CD4-positive, alpha-beta T cell treated with Interleukin-17A for 1 hour (primary cell): ENCODE measurements at regions not wholly inside any gene's neighbourhood (a gene's known extent, or its start where the extent isn't known, plus 50 kb on each side); places are given as distances from the start of the nearest gene placed in this dataset.
"Not testable (repeated sequence)": the region's sequence is repeated elsewhere in the genome, so short reads cannot be mapped to it uniquely, and the experiment has no call there.

Experiments used
- DNase-seq: peaks from one replicate; pipeline ENCODE4 v3.0.0-alpha.2; 2020

- DNase-seq = no peak
Observed at GRCh38 chr17:83159204-83160049, 80.0 kb downstream of the METRNL start.

GRCh38 chr17:83160443-83161297 lies 81.3 kb downstream of the METRNL start:
- DNase-seq = no peak

GRCh38 chr17:83161298-83162034 lies 82.1 kb downstream of the METRNL start:
- DNase-seq = no peak

GRCh38 chr17:83162035-83162745 lies 82.8 kb downstream of the METRNL start:
- DNase-seq = no peak

- DNase-seq = no peak
Observed at GRCh38 chr17:83164490-83164889, 85.1 kb downstream of the METRNL start.

- no peak for DNase-seq
Observed at GRCh38 chr17:83170571-83171260, 91.3 kb downstream of the METRNL start.

- no peak for DNase-seq
Observed at GRCh38 chr17:83171661-83172060, 92.3 kb downstream of the METRNL start.

- not testable (repeated sequence) for DNase-seq
Observed at GRCh38 chr17:83172099-83172498, 92.7 kb downstream of the METRNL start.

GRCh38 chr17:83172646-83173045 lies 93.2 kb downstream of the METRNL start:
- not testable (repeated sequence) for DNase-seq

GRCh38 chr17:83173180-83173913 lies 93.9 kb downstream of the METRNL start:
- not testable (repeated sequence) for DNase-seq

GRCh38 chr17:83173914-83174361 lies 94.5 kb downstream of the METRNL start:
- no peak for DNase-seq

GRCh38 chr17:83174362-83175118 lies 95.1 kb downstream of the METRNL start:
- no peak for DNase-seq

GRCh38 chr17:83175119-83175821 lies 95.9 kb downstream of the METRNL start:
- DNase-seq = no peak

GRCh38 chr17:83175822-83176622 lies 96.6 kb downstream of the METRNL start:
- no peak for DNase-seq

- DNase-seq = no peak
Observed at GRCh38 chr17:83176623-83177583, 97.5 kb downstream of the METRNL start.

- DNase-seq = no peak
Observed at GRCh38 chr17:83177611-83178532, 98.5 kb downstream of the METRNL start.
